D721Med (cell line): ENCODE measurements at regions not wholly inside any gene's neighbourhood (a gene's known extent, or its start where the extent isn't known, plus 50 kb on each side); places are given as distances from the start of the nearest gene placed in this dataset.

Experiments
- DNase-seq: peaks from one replicate; pipeline ENCODE4 v3.0.0; 2011; ENCODE audit warnings: low spot score; ENCODE audit not compliant: insufficient read length
- FAIRE-seq: peaks from 2 replicates; lab custom pipeline; 2011; peaks lifted over from hg19 to GRCh38; lab: Jason Lieb, UNC
- TF ChIP-seq, protein P1 (sequence below): IDR thresholded peaks from 2 replicates; pipeline ENCODE4 v1.5.1; 2012; ENCODE audit warnings: mild to moderate bottlenecking, control low read depth; ENCODE audit not compliant: insufficient read depth; ENCODE audit errors: missing control alignments

DNA sequence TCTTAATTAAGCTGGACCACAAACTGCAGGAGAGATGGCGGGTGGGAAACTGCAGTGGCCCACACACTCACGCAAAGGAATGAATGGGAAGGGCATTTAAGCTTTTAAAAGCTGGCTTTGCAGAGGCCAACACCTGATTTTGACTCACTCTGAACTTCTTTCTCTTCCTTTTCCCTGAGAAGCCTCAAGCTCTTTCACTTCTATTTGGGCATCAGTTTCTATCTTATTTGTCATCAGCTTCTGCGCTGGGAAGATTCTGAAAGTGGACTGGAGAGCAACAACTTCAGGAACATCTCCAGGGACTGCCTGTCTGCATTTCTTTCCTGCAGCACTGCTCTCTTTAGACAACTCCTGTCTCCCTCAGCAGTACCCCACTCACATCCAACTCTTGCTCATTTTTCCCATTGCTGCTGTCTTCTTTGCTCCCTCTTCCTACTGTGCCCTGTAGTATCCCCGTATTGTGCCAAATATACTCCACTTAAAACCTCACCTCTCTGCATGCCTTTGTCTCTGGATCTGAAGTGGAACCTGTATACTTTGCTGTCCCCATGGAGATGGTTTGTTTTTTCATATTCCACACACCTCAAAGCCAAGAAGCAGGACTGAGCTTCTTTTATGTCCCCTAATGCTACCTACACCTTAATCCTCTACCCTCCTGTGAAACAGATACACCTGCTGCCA, 143.3 kb upstream of the JUN start:
- FAIRE-seq (no peak), DNase-seq (no peak)
- TF ChIP-seq, protein P1, sequence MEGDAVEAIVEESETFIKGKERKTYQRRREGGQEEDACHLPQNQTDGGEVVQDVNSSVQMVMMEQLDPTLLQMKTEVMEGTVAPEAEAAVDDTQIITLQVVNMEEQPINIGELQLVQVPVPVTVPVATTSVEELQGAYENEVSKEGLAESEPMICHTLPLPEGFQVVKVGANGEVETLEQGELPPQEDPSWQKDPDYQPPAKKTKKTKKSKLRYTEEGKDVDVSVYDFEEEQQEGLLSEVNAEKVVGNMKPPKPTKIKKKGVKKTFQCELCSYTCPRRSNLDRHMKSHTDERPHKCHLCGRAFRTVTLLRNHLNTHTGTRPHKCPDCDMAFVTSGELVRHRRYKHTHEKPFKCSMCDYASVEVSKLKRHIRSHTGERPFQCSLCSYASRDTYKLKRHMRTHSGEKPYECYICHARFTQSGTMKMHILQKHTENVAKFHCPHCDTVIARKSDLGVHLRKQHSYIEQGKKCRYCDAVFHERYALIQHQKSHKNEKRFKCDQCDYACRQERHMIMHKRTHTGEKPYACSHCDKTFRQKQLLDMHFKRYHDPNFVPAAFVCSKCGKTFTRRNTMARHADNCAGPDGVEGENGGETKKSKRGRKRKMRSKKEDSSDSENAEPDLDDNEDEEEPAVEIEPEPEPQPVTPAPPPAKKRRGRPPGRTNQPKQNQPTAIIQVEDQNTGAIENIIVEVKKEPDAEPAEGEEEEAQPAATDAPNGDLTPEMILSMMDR = no peak

DNA sequence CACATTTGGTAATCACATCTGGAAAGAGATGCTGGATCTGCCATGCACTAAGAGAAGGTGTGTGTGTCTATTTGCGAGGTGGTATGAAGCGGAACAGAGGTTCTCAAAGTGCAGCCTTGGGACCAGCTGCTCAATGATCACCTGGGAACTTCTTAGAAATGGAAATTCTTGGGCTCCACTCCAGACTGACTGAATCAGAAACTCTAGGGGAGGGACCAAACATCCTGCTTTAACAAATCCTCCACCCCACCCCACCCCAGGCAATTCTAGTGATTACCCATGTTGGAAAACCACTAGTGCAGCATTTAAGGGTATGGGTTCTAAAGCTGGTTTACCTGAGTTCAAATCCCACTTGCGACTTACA, 143.9 kb upstream of the JUN start:
- TF ChIP-seq, protein P1 = no peak
- FAIRE-seq = no peak
- no peak for DNase-seq

DNA sequence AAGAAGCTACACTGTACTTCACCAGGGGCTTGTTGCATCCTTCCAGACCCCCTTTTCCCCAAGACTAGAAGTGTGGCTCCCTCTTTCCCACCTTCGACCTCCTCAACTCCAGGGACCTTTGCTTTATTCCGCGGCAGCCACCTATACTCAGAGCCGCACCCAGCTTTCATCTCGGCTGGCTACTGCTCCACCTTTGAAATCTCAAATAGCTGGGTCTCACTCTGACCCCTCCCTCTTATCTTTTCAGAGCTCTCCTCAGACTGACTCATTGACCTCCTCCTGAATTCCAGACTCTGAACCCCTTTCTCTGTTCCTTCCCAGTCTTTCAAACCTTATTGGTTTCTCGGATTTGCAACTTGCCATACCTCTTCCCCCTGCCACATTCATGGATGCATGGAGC, 144.7 kb upstream of the JUN start:
- TF ChIP-seq, protein P1 = no peak
- FAIRE-seq = no peak
- DNase-seq = no peak

DNA sequence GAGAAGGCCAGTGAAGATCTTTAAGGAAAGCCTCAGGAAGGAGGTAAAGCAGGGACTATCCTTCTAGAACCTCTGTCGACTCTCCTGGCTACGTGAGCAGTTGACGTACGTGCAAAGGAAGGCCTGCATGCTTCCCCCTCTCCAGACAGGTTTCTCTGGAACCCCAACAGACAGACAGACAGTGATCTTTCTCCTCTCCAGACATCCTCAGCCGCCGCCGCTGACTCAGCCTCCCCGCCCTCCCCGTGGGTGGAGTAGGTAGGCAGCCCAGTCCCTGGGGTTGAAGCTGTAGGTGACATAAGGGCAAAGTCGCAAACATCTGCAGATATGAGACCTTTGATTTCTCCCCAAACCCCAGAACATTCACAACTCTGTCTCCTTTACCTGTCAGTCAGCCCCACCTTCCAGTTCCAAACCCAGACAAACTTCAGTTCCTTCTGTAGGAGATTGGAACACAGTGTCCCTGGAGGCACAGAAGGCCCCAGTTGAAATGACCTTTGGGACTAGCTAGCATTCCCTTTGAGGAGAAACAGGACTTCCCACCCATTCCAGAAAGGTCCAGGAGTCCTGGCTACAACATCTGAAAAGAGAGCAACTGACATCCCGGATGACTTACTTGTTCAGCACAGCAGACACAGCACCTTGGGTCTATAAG, 146.0 kb upstream of the JUN start:
- DNase-seq (no peak), FAIRE-seq (no peak)
- TF ChIP-seq, protein P1 = no peak

DNA sequence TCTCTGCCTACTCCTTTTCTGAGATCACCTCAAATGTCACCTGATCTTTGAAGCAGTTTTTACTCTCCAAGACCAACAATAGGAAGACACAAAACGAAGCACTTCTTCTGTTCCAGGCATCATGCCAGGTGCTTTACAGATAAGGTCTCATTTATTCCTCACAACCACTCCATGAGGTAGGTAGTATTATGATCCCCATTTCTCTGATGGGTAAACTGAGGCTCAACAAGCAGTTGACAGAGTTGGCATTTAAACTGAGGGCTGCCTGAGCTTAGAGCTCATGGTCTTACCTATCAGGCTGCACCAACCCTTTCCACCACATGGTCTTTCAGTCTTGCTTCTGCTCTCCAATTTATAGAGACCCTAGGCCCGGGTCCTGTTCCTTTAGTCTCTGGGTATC, 147.2 kb upstream of the JUN start:
- DNase-seq (no peak), FAIRE-seq (no peak)
- TF ChIP-seq, protein P1 = no peak

DNA sequence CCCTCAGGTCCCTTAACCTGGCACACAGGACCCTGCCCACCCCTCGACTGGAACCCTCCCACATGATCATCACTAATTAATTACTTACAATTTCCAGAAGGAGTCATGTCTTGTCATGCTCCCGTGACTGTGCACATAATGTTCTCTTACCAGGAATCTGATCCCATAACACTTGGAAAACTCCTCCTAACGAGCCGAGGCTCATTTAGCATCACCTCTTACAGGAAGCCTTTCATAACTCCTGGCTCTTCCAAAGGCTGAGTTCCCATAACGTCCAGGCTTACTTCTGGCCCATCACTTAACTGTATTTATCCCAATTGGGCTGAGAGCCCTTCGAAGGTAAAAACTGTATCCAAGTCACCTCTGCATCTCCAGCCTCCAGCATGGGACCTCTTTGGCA, 147.9 kb upstream of the JUN start:
- TF ChIP-seq, protein P1 = no peak
- FAIRE-seq (no peak), DNase-seq (no peak)
